HG02970 (cell line): ENCODE measurements at regions not wholly inside any gene's neighbourhood (a gene's known extent, or its start where the extent isn't known, plus 50 kb on each side); places are given as distances from the start of the nearest gene placed in this dataset.
"Not testable (repeated sequence)": the region's sequence is repeated elsewhere in the genome, so short reads cannot be mapped to it uniquely, and the experiment has no call there.

ENCODE experiments used
- ATAC-seq: cut with Tn5 transposase; IDR thresholded peaks from one replicate; pipeline ENCODE4 v1.9.1; 2021; ENCODE audit warnings: mild to moderate bottlenecking, moderate library complexity, moderate number of reproducible peaks; ENCODE audit not compliant: unreplicated experiment, low FRiP score

DNA sequence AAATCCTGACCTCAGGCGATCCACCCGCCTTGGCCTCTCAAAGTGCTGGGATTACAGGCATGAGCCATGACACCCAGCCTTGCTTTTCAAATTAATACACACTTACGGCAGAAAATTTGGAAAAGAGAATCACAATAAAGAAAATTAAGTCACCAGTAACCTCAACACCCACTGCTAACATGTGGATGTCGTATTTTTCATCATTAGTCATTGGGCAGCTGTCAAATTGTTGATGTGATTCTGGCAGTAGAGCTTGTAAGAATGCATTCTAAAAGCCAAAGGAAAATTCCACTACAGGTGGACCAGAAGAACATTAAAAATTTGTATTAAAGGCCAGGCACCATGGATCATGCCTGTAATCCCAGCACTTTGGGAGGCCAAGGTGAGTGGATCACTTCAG, 237.3 kb upstream of the TUT7 start:
- no peak for ATAC-seq

DNA sequence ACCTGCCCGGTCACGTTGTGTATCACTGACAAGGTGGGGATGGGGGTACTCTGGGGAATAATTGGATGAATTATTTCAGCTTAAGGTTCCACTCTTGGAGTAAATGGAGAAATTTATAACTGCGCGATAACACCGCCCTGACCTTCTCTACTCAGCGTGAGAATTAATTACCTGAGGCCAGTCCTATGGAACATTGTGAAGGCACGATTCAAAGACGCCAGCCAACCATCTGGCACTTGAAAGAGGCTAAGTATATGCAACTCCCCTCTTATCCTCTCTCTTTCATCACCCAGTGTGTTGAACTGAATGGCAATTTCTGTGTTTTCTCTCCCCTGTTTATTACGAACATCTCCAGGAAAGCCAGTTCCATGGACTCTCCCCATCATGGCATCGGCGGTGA, 235.5 kb upstream of the TUT7 start:
- ATAC-seq = no peak

- ATAC-seq = no peak
These were observed 235.1 kb upstream of the TUT7 start for GRCh38 chr9:86589273-86589672.

GRCh38 chr9:86586144-86586494, 231.9 kb upstream of the TUT7 start:
- no peak for ATAC-seq

DNA sequence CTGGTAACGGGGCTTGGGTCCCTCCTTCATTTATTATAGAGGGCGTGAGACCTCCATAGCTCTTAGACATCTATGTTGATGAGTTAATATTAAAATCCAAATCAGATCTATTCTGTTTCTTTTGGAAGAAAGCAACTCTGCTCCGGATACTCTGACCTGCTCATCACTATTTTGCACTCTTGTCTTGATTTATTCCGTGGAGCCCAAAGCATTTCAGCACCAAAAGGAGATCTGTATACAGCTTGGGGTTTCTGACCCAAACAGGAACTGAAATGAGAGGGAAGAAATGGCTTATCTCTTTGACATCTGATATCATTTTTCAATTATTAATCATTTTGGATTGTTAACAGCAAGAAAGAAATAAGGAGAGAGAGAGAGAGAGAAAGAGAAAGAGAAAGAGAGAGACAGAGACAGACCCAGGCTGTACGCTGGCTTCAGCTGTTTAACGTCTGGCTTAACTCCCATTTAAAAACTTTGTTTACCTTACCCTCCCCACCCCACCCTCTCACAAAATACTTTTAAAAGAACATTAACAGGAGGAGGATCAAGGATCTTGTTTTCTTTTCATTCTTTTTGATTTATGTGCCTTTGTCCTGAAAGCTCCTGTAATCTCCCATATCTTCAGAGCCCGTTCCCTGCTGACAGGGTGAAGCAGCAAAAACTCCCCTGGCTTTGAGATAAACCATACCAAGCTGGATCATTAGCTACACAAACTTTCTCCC, 231.4 kb upstream of the TUT7 start:
- no peak for ATAC-seq

GRCh38 chr9:86580688-86581087, 226.5 kb upstream of the TUT7 start:
- no peak for ATAC-seq

GRCh38 chr9:86578722-86579121, 224.5 kb upstream of the TUT7 start:
- ATAC-seq = no peak

DNA sequence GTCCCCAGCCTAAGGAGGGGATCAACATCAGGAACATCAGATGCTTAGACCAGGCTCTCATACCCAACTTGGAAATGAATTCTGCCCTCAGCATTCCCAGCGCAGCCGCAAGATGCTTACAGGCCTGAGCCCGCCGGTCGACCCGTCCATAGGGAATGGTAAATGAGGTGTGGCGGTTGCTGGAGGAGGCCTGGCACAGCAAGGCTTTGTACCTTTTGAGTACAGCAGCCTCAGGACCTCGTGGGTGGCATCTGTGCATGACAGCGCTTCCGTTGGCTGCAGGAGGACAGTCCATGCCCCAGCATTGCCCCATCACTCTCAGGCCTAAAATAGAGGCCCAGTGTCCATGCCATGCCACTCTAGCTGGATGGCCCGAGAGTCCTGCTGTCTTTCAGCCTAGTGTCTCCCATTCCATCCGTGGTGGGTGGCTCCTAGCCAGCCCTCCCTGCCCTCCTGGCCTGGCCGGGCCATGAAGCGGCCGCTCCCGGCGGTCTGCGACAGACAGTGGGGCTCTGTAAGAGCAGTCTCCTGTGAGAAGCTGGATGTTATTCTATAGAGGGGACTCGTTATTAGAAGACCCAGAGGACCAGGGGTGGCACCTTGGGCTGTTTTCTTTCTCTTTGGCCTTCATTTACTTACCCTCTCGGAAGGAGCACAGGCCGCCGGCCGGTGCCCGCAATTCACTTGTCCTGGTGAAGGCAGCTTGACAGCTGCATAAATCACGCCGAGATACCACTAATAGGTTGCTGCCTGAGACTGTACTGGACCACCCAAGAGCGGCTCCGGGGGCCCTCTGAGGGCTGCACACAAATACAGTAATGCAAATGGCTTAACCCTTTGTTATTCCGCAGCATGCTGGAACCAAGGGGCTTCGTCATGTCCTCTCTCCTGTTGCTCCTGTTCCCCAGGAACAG, 223.5 kb upstream of the TUT7 start:
- no peak for ATAC-seq

DNA sequence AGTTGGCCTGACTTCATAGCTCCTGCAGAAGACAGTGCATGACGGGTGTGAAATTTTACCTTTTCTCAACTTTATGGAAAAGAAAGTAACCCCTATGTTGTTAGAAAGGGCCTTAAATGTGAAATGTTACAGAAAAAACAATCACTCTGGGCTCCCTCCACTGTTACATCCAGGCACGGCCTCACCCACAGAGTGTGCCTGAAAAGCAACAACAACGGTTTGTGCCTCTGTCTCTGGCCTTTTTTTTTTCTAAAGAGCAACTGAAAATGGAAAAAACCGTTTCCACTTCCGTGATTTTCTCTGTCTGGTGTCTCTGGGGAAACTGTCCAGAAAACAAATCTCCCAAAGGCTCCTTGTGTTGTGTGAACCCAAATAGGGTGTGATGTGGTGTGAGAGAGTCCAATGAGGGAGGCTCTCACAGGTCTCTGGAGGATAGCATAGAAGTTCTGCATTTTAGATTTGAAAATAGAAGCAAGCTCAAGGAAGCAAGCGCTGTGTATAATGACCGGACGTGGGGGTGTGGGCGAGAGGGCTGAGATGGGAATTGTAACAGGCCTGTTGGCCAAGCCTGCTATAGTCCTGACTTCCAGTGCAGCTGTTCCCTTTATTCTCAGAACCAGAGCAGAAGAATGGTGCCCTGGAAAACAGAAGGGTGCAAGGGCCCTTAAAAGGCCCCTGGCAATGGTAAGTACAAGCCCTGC, 221.8 kb upstream of the TUT7 start:
- ATAC-seq = no peak

GRCh38 chr9:86575137-86575536, 220.9 kb upstream of the TUT7 start:
- no peak for ATAC-seq

- no peak for ATAC-seq
These were observed 219.7 kb upstream of the TUT7 start for GRCh38 chr9:86573886-86574285.

DNA sequence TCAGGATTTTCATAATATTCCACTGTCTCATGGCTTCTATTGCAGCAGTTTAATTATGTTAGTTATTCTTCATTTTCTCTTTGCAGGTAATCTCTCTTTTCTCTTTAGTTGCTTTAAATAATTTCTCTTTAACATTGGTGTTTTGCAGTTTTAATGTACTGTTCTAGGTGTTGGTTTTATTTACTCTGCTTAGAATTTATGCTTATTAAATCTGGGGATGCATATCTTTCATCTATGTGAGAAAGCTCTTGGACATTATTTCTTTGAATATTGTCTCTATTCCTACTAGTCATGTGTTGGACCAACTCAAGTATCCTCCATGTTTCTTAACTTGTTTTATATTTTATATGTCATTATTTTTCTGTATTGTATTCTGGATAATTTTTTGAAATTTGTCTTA, 218.7 kb upstream of the TUT7 start:
- no peak for ATAC-seq

- not testable (repeated sequence) for ATAC-seq
These were observed 211.4 kb upstream of the TUT7 start for GRCh38 chr9:86565603-86566002.

DNA sequence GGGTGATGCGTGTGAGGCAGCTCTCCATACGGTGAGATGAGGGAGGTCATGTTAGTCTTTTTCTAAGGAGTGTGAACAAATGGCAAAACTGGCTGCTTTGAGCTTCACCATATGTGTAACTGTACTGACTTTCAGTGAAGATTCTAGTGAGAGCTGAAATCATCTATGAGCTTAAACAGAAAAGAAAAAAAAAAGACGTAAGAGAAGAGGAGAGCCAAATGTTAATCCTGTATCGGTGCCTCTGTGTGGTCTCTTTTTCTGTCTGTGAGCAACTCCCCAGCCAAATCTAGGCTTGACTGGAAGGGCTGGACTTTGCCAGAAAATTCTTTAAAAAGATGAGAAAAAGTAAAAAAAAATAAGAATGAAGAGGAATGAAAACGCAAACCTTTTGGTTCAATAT, 209.7 kb upstream of the TUT7 start:
- no peak for ATAC-seq

- no peak for ATAC-seq
These were observed 209.1 kb upstream of the TUT7 start for GRCh38 chr9:86563350-86563749.

GRCh38 chr9:86562691-86563090, 208.5 kb upstream of the TUT7 start:
- no peak for ATAC-seq

- ATAC-seq = no peak
These were observed 203.7 kb upstream of the TUT7 start for GRCh38 chr9:86557918-86558317.

- ATAC-seq = no peak
These were observed 203.0 kb upstream of the TUT7 start for GRCh38 chr9:86557063-86557766.

GRCh38 chr9:86555661-86556060, 201.5 kb upstream of the TUT7 start:
- ATAC-seq = no peak

DNA sequence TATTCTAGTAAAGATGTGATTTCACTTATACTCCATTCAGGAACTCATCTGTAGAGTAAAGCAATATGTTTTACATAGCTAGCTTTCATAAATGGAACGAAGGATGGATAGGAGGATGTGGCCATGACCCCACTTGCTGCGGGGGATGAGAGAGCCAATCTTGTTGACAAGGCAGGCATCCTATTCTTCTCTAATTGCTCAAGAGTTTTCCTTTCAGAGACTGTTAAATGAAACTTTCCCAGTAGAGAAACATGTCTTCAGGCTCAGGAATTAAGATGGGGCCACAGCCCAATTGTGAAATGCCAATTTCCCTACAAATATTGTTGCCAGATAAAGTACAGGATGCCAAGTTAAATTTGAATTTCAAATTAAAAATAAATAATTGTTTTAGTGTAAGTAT, 196.2 kb upstream of the TUT7 start:
- no peak for ATAC-seq

DNA sequence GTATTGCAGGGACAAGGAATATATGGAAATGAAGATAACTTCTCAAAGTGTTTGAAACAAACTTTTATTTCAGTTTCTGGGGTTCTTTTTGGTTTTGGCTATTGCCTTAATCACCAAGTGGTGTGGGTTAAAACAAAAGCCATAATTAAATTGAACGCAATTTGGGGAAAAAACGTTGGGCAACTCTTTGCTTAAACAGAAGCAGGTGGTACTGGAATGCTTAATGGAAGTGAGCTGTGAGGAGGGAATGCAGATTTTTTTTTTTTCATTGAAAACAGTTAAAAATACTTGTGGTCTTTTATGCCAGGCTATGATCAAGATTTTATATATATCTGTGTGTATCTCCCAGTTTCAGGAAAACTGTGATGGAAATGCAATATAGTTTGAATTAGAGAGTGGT, 195.7 kb upstream of the TUT7 start:
- no peak for ATAC-seq
